RWPE2 (cell line): ENCODE measurements at regions not wholly inside any gene's neighbourhood (a gene's known extent, or its start where the extent isn't known, plus 50 kb on each side); places are given as distances from the start of the nearest gene placed in this dataset.

ENCODE experiments used
- ATAC-seq: fragments of 200-7000 bp; cut with Tn5 transposase; 3 replicates; pipeline ENCODE4 v1.9.1; 2021; ENCODE audit warnings: low read depth
- DNase-seq: peaks from one replicate; pipeline ENCODE4 v3.0.0-alpha.2; 2020; ENCODE audit warnings: low spot score
- H3K27ac ChIP-seq: fragments of 450-650 bp; 2 replicates; pipeline ENCODE4 v1.5.1; 2017; ENCODE audit warnings: mild to moderate bottlenecking; ENCODE audit not compliant: poor library complexity, severe bottlenecking
- H3K27me3 ChIP-seq: fragments of 250-450 bp; sonication (Bioruptor Pico); 2 replicates; pipeline ENCODE4 v1.5.1; 2021; ENCODE audit warnings: mild to moderate bottlenecking, moderate library complexity; ENCODE audit not compliant: insufficient read depth, poor library complexity, severe bottlenecking
- H3K36me3 ChIP-seq: fragments of 250-450 bp; sonication (Bioruptor Pico); 2 replicates; pipeline ENCODE4 v1.5.1; 2020; ENCODE audit warnings: low read depth, mild to moderate bottlenecking, moderate library complexity
- H3K4me1 ChIP-seq: fragments of 250-450 bp; sonication (Bioruptor Pico); 2 replicates; pipeline ENCODE4 v1.5.1; 2021; ENCODE audit warnings: mild to moderate bottlenecking, moderate library complexity; ENCODE audit not compliant: insufficient read depth, poor library complexity, severe bottlenecking
- H3K4me3 ChIP-seq: fragments of 250-450 bp; sonication (Bioruptor Pico); 2 replicates; pipeline ENCODE4 v1.5.1; 2021; ENCODE audit warnings: mild to moderate bottlenecking, moderate library complexity; ENCODE audit not compliant: severe bottlenecking
- H3K9me3 ChIP-seq: fragments of 250-450 bp; sonication (Bioruptor Pico); 2 replicates; pipeline ENCODE4 v1.5.1; 2021; ENCODE audit warnings: mild to moderate bottlenecking, moderate library complexity; ENCODE audit not compliant: severe bottlenecking
- TF ChIP-seq, protein P1 (sequence below): fragments of 450-650 bp; IDR thresholded peaks from one replicate; pipeline ENCODE4 v1.5.1; 2017; ENCODE audit warnings: mild to moderate bottlenecking, moderate library complexity; ENCODE audit not compliant: poor library complexity, severe bottlenecking

DNA sequence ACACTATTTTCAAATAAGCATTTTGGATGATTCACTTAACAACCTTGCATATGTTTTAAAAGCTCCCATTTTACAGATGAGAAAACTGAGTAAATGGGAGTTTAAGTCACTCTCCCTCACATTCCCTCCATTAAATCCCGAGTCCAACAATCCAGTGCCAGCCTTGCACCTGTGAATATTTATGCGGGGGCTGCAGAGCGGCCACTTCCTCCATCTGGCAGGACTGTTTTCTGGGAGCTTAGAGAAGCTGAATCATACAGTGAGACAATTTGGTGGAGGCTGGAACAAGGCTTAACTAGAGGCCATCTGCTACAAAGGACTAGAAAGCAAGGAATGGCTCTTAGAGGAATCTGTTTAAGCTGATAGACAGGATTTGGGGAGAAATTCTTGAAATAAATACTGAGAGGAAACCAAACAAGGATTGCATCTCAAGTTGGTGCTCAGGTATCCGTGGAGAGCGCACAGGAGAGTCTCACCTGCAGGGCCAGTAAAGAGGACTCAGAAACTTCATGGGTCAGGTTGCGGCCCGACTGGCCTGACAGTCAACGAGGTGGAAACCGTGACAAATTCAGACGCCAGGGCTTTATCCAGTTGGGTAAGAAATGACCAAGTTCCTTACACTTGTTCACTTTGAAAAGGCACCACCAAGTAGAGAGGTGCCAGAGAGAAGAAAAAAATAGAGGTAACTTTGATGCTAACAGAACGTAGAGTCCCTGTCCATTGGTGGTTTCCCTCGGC, 478.5 kb downstream of the QKI start:
- no peak overlapping the region for H3K27ac ChIP-seq
- no peaks in the 10 kb centered on the region for H3K9me3 ChIP-seq
- DNase-seq: no peak
- H3K36me3 ChIP-seq: no peaks in the 10 kb centered on the region
- no peaks in the 10 kb centered on the region for H3K27me3 ChIP-seq
- H3K4me1 ChIP-seq: no peaks in the 10 kb centered on the region
- H3K4me3 ChIP-seq: no peak overlapping the region
- TF ChIP-seq, protein P1, sequence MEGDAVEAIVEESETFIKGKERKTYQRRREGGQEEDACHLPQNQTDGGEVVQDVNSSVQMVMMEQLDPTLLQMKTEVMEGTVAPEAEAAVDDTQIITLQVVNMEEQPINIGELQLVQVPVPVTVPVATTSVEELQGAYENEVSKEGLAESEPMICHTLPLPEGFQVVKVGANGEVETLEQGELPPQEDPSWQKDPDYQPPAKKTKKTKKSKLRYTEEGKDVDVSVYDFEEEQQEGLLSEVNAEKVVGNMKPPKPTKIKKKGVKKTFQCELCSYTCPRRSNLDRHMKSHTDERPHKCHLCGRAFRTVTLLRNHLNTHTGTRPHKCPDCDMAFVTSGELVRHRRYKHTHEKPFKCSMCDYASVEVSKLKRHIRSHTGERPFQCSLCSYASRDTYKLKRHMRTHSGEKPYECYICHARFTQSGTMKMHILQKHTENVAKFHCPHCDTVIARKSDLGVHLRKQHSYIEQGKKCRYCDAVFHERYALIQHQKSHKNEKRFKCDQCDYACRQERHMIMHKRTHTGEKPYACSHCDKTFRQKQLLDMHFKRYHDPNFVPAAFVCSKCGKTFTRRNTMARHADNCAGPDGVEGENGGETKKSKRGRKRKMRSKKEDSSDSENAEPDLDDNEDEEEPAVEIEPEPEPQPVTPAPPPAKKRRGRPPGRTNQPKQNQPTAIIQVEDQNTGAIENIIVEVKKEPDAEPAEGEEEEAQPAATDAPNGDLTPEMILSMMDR: no peak
- no peak for ATAC-seq

DNA sequence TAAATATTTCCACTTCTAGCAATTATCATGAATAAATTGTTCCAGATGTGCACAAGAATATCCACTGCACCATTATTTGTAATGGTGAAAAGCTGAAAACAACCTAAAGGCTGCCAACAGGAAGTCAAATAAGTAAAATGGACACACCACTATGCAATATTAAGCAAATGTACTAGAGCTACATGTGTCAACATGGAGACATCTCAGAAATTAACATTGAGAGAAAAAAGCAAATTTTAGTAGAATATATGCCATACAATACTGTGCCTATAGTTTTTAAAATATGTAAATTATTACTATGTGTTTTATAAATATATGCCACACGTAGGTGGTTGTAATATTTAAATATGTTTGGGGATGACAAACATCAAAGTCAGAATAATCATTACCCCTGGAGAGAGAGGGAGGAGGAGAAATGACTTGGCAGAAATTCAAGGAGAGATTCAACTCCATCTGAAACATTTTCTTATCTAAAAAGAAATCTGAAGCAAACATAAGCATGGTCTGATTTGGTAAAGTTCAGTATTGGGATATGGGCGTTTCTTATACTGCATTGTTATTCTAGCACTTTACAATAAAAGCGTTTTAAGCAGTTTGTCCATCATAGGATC, 475.5 kb downstream of the QKI start:
- ATAC-seq: no peak

DNA sequence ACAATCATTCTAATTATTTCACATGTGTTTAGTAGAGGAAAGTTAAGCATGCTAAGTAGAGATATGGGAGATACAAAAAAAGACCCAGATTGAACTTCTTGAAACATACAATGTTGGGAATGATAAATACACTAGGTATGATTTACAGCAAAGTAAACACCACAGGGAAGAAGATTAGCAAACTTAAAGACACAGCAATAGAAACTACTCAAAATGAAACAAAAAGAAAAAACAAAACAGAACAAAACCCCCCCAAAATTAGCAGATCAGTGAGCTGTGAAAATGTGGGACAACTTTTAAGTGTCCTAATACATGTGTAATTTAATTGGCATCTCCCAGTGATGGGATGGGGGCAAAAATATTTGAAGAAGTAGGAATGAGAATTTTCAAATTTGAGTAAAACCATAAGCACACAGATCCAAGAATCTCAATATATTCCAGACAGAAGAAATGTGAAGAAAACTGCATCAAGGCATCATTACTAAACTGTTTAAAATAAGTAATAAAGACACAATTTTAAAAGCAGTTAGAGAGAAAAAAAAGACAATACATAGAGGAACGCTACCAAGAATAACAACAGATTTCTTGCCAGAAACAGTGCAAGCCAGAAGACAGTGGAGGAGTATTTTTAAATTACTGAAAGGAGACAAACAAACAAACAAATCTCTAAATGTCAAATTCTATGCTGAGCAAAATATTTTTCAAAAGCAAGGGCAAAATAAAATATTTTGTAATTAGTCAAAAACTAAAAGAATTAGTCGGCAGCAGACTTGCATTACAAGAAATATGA, 473.7 kb downstream of the QKI start:
- no peaks in the 10 kb centered on the region for H3K36me3 ChIP-seq
- no peaks in the 10 kb centered on the region for H3K4me1 ChIP-seq
- DNase-seq (no peak), ATAC-seq (no peak)
- H3K9me3 ChIP-seq: no peaks in the 10 kb centered on the region
- no peak overlapping the region for H3K4me3 ChIP-seq
- no peaks in the 10 kb centered on the region for H3K27me3 ChIP-seq
- TF ChIP-seq, protein P1: no peak
- no peak overlapping the region for H3K27ac ChIP-seq

More for the DNA sequence above, 475.5 kb downstream of the QKI start:
- Histone ChIP-seq H3K27ac (no peak overlapping the region), H3K9me3 (no peaks in the 10 kb centered on the region), H3K4me1 (no peaks in the 10 kb centered on the region), H3K4me3 (no peak overlapping the region), H3K27me3 (no peaks in the 10 kb centered on the region), H3K36me3 (no peaks in the 10 kb centered on the region)
- DNase-seq: no peak
- TF ChIP-seq, protein P1: no peak

DNA sequence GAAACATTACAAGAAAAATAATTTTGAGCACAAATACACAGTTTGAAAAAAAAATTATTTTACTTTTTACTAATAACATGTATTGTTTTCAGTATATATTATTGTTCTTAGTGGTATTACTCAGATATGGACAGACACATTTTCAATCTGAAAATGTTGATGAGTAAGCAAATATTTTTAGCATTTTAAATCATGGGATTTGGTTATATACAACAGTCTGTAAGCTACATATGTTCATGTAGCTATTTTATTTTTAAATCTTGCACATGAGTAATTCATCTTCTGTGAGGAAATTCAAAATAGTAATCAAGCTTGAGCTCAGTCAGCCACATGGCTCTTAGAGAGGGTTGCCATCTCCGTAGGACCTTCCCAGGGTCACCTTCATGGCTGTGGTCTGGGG, 471.9 kb downstream of the QKI start:
- no peaks in the 10 kb centered on the region for H3K27me3 ChIP-seq
- no peak for ATAC-seq
- H3K4me3 ChIP-seq: no peak overlapping the region
- no peak for DNase-seq
- no peaks in the 10 kb centered on the region for H3K4me1 ChIP-seq
- no peaks in the 10 kb centered on the region for H3K36me3 ChIP-seq
- H3K9me3 ChIP-seq: no peaks in the 10 kb centered on the region
- TF ChIP-seq, protein P1: no peak
- H3K27ac ChIP-seq: no peak overlapping the region
